Endothelial cell (in vitro differentiated cells): ENCODE measurements at regions not wholly inside any gene's neighbourhood (a gene's known extent, or its start where the extent isn't known, plus 50 kb on each side); places are given as distances from the start of the nearest gene placed in this dataset.
"Not testable (repeated sequence)": the region's sequence is repeated elsewhere in the genome, so short reads cannot be mapped to it uniquely, and the experiment has no call there.

Source experiments
- DNase-seq: peaks from one replicate; pipeline ENCODE4 v3.0.0; 2021; ENCODE audit warnings: low spot score
- H3K27ac Mint-ChIP-seq: one replicate; pipeline ENCODE4 v1.8.0; 2021; ENCODE audit warnings: mixed read lengths, inconsistent platforms; ENCODE audit not compliant: unreplicated experiment
- H3K27me3 Mint-ChIP-seq: one replicate; pipeline ENCODE4 v1.8.0; 2021; ENCODE audit warnings: mild to moderate bottlenecking, moderate library complexity, mixed read lengths, inconsistent platforms; ENCODE audit not compliant: unreplicated experiment
- H3K36me3 Mint-ChIP-seq: one replicate; pipeline ENCODE4 v1.8.0; 2021; ENCODE audit warnings: mild to moderate bottlenecking, low read depth, mixed read lengths, inconsistent platforms; ENCODE audit not compliant: unreplicated experiment
- H3K4me1 Mint-ChIP-seq: one replicate; pipeline ENCODE4 v1.8.0; 2021; ENCODE audit warnings: mild to moderate bottlenecking, mixed read lengths, inconsistent platforms; ENCODE audit not compliant: unreplicated experiment
- H3K4me3 Mint-ChIP-seq: one replicate; pipeline ENCODE4 v1.8.0; 2021; ENCODE audit warnings: mild to moderate bottlenecking, mixed read lengths, inconsistent platforms; ENCODE audit not compliant: unreplicated experiment
- H3K9me3 Mint-ChIP-seq: one replicate; pipeline ENCODE4 v1.8.0; 2021; ENCODE audit warnings: mixed read lengths, inconsistent platforms; ENCODE audit not compliant: unreplicated experiment
- TF ChIP-seq, protein P1 (sequence below): fragments of 200-600 bp; sonication (generic); IDR thresholded peaks from one replicate; pipeline ENCODE4 v1.5.0; 2021; ENCODE audit warnings: antibody characterized with exemption; ENCODE audit not compliant: unreplicated experiment

DNA sequence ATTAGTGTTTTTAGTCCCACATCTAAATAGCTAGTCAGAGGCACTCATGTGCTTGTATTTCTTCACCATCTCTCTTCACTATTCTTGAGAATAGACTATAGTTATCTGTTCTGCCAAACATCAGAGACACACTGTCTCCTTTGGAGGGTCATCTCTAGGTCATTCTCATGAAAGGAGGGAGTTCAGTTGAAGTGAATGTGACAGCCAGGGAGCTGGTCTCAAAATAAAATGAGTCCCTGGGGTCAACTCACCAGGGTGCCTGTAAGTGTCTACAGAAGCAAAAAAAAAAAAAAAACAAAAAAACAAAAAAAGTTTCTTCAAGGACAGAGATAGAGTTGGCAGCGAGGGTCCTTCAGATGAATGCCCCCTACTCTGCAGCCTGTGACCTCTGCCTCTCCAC is 171.0 kb downstream of the ID4 start:
- DNase-seq: no peak
- Mint-ChIP-seq H3K4me3 (no peak overlapping the region), H3K27me3 (peaks cover 4% of the 10 kb centered on the region), H3K9me3 (no peaks in the 10 kb centered on the region), H3K27ac (no peak overlapping the region), H3K36me3 (no peaks in the 10 kb centered on the region), H3K4me1 (no peaks in the 10 kb centered on the region)
- TF ChIP-seq, protein P1, sequence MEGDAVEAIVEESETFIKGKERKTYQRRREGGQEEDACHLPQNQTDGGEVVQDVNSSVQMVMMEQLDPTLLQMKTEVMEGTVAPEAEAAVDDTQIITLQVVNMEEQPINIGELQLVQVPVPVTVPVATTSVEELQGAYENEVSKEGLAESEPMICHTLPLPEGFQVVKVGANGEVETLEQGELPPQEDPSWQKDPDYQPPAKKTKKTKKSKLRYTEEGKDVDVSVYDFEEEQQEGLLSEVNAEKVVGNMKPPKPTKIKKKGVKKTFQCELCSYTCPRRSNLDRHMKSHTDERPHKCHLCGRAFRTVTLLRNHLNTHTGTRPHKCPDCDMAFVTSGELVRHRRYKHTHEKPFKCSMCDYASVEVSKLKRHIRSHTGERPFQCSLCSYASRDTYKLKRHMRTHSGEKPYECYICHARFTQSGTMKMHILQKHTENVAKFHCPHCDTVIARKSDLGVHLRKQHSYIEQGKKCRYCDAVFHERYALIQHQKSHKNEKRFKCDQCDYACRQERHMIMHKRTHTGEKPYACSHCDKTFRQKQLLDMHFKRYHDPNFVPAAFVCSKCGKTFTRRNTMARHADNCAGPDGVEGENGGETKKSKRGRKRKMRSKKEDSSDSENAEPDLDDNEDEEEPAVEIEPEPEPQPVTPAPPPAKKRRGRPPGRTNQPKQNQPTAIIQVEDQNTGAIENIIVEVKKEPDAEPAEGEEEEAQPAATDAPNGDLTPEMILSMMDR: no peak

DNA sequence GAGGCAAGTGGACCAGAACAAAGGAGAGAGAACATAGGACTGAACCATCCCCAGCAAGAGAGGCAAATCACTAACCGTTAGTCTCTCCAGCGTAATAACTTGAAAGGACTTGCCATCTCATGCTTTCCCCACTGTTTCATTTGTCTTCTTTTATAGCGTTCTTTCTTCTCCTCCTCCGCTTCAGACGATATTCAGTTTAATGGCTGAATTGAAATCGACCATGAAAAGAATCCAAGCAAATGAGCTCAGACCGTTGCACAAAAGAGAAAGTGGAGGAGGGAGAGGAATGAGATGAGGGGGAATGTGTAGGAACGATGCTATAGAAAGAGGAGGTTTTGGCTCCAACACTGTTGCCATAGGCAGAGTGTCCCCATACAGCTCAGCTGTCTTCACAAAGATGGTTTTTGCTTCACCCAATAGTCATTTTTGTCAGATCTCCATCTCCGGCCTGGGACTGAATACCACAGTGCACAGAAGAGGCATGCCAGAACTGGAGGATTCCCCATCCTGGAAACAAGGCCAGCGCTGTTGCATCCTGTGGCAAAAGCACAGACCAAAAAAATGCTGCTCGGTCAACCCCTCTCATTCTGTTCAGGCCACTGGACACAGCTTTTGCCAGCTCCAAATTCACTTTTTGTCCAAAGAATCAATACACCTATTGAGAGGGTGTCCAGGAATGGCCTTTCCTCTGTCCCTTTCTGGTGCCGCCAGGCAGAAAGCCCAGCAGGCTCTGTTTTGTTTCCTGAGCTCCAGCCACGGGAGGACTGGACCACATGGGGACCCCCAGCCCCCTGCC is 176.1 kb downstream of the ID4 start:
- Mint-ChIP-seq H3K4me3 (no peak overlapping the region), H3K9me3 (no peaks in the 10 kb centered on the region), H3K27me3 (peaks cover 4% of the 10 kb centered on the region), H3K36me3 (no peaks in the 10 kb centered on the region), H3K27ac (no peak overlapping the region), H3K4me1 (no peaks in the 10 kb centered on the region)
- TF ChIP-seq, protein P1: no peak
- no peak for DNase-seq

DNA sequence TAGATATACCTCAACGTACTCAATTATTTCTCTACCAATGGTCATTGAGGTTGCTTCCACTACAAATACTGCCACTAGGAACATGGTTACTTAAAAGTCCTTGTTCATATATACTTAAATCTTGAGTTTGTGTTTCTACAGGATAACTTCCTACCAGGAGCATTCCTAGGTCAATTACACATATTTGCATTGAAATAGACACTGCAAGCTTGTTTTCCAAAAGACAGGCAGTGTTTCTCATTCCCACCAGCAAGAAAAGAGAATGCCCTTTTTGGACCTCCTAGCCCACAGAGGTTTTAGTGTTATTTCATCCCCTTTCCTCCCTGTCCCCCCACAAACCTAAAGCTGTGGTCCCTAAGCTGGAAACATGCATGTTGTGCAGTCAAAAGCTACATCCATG is 177.3 kb downstream of the ID4 start:
- Mint-ChIP-seq H3K4me3 (no peak overlapping the region), H3K27ac (no peak overlapping the region), H3K36me3 (no peaks in the 10 kb centered on the region), H3K27me3 (peaks cover 4% of the 10 kb centered on the region), H3K4me1 (no peaks in the 10 kb centered on the region), H3K9me3 (no peaks in the 10 kb centered on the region)
- no peak for DNase-seq
- TF ChIP-seq, protein P1: no peak

DNA sequence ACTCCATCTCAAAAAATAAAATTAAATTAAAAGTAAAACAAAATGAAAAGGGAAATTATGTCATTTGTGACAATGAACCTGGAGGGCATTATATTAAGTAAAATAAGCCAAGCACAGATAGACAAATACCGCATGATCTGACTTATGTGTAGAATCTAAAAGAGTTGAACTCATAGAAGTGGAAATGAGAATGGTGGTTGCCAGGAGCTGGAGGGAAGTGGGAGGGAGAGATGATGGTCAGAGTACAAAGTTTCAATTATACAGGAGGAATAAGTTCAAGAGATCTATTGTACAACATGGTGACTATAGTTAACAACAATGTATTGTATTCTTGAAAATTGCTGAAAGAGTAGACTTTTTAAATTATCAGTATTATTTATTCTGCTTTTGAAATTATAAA is 183.4 kb downstream of the ID4 start:
- TF ChIP-seq, protein P1: no peak

DNA sequence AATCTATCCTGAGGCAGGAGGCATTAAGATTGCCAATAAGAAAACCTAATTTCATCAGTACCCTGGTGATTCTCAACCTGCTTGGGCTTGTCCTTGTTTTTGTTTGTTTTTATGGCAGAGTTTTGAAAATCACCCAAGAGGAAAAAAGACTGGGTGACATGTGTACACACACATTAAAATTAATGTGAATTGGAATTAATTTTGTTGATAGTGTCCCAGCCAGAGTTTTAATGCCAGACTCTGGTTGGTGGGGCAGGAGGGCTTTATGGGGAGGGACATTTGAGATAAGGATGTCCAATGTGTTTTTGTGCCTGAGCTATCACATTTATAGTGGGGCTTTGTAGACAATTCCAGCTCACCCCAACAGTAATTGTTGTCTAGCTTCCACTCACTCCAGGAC is 184.6 kb downstream of the ID4 start:
- Mint-ChIP-seq H3K4me3 (no peak overlapping the region), H3K36me3 (no peaks in the 10 kb centered on the region), H3K4me1 (peaks cover 6% of the 10 kb centered on the region), H3K27ac (no peak overlapping the region), H3K27me3 (peaks cover 1% of the 10 kb centered on the region), H3K9me3 (no peaks in the 10 kb centered on the region)
- no peak for DNase-seq
- TF ChIP-seq, protein P1: no peak

More for the DNA sequence above, 183.4 kb downstream of the ID4 start:
- Mint-ChIP-seq H3K27me3 (peaks cover 1% of the 10 kb centered on the region), H3K27ac (no peak overlapping the region), H3K4me1 (peaks cover 6% of the 10 kb centered on the region), H3K36me3 (no peaks in the 10 kb centered on the region), H3K9me3 (no peaks in the 10 kb centered on the region), H3K4me3 (no peak overlapping the region)
- DNase-seq: no peak

DNA sequence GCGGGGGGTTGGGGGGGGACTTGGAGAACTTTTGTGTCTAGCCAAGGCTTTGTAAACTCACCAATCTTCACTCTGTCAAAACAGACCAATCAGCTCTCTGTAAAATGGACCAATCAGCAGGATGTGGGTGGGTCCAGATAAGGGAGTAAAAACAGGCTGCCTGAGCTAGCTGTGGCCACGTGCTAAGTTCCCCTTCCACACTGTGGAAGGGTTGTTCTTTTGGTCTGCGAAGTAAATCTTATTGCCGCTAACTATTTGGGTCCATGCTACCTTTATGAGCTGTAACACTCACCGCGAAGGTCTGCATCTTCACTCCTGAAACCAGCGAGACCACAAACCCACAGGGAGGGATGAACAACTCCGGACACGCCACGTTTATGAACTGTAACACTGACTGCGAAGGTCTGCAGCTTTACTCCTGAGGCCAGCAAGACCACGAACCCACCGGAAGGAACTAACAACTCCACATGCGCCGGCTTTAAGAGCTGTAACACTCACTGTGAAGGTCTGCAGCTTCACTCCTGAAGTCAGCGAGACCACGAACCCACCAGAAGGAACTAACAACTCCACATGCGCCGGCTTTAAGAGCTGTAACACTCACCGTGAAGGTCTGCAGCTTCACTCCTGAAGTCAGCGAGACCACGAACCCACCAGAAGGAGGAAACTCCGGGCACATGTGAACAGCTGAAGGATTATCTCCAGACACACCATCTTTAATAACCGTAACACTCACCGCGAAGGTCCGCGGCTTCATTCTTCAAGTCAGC is 186.6 kb downstream of the ID4 start:
- H3K4me3 Mint-ChIP-seq, H3K36me3 Mint-ChIP-seq, H3K9me3 Mint-ChIP-seq, H3K27ac Mint-ChIP-seq, DNase-seq, H3K4me1 Mint-ChIP-seq, H3K27me3 Mint-ChIP-seq: not testable (repeated sequence)
